Urothelium cell line (cell line): ENCODE measurements at regions not wholly inside any gene's neighbourhood (a gene's known extent, or its start where the extent isn't known, plus 50 kb on each side); places are given as distances from the start of the nearest gene placed in this dataset.
A peak's percentile ranks its signal among the peaks of the same experiment; 100 is the strongest.

Experiments
- DNase-seq: peaks from one replicate; pipeline ENCODE4 v3.0.0; 2011; ENCODE audit warnings: low spot score, mixed read lengths
- FAIRE-seq: peaks from 2 replicates; lab custom pipeline; 2011; peaks lifted over from hg19 to GRCh38; lab: Jason Lieb, UNC

DNA sequence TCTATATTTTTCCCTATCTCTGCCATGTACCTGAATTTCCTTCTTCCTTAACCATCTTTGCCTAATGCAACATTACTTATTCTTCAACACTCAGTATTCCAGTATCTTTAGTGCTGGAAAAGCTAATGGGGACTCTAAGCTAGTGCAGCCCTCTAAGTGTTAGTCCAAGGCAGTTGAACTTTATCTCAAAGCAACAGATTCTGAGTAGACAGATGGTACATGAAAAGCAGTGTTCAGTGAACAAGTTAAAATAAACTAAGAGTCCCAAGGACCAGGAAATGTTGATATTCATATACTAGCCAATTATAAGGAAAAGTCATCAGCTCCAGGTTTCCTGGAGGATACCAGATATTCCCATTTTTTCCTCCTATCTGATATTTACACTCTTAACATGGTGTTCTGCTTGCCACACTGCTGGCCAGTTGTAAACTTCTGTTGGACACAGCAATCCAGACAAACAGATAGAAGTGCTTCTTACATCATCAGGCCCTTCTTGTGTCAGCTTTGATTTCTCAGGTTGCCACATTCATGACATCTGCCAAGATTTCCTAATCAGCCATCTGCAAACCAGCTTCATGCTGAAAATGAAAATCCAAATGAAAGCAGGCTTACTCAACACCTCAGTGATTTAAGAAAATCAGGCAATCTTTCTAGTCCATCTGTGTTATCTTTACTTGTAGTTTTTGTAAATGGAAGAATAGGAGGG, 255.9 kb upstream of the POU2AF2 start:
- DNase-seq, result no peak
- FAIRE-seq, result peak; percentile 44

DNA sequence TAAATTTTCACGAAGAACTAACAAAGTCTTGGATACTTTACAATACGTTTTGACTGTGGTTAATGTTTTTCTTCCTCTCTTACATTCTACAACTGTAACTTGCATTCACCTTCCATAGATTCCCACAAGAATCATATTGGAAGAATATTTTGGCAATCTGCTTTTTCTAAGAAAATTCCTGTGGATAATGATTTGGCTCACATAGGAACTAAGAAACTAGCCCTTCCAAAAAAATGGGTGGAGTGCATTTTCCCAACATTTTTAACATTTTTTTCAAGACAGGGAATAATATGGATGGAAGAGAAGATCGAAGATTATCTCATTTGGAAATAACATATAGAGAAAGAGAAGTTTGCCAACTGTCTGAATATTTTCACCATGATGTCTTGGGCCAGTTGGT, 256.9 kb upstream of the POU2AF2 start:
- no peak for FAIRE-seq

GRCh38 chr11:110986016-110986415, 259.5 kb upstream of the POU2AF2 start:
- DNase-seq, result no peak
- FAIRE-seq, result no peak

More for the DNA sequence above, 256.9 kb upstream of the POU2AF2 start:
- DNase-seq, result no peak

GRCh38 chr11:110985547-110985946, 260.0 kb upstream of the POU2AF2 start:
- DNase-seq (no peak), FAIRE-seq (no peak)

DNA sequence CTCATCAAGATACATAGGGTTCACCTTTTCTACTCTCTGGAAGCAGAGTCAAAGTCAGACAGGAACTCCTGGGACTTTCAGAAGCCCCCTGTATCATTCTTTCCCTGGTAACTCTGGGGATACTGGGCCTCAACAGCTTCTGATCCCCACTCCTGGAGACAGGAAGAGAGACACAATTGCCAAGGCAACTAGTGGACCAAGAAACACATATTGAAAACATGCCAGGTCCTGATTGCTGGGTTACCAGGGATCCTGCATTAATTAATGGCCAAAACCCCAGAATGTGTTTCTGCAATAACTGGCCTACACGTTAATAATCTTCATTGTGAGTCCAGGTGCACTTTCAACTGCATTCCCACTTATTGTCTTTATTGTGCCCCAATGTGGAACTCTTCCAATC, 260.8 kb upstream of the POU2AF2 start:
- DNase-seq (no peak), FAIRE-seq (no peak)

GRCh38 chr11:110984147-110984546, 261.4 kb upstream of the POU2AF2 start:
- FAIRE-seq (no peak), DNase-seq (peak; percentile 67)

DNA sequence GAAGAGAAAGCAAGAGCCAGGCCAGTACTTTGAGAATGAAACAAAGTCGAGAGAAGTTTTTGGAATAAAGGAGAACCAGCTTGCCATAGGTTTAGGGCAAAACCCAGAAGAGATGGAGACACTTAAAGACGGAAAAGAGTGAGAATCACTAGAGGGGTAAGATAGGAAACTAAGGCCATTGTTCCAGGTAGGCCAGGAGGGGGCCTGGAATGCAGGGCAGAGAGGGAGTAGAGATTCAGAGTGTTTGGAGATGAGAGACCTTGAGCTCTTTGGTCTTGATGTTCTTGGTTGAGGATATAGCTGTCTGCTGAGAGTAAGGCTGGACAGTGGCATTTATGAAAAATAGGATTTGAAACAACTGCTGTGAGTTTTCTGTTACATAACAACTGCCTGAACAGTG, 263.3 kb upstream of the POU2AF2 start:
- no peak for DNase-seq
- no peak for FAIRE-seq

DNA sequence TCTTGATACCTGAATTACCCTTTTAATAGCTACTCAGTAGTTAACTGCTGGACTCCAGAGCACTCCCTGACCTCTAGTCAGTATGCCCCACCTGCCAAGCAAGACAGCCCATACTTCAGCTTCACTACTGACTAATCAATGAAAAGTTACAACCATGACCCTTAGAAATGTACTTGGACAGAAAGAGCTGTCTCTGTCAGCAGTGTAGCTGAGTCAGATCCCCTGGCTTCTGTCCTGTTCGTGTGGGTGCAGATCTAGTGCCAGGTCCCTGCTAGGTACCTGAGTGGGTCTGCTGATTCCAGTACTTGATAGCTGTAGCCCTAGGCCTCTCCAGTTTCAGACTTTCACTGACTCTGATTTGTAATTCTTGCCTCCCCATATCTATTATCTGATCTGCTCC, 265.8 kb upstream of the POU2AF2 start:
- FAIRE-seq (no peak), DNase-seq (no peak)

DNA sequence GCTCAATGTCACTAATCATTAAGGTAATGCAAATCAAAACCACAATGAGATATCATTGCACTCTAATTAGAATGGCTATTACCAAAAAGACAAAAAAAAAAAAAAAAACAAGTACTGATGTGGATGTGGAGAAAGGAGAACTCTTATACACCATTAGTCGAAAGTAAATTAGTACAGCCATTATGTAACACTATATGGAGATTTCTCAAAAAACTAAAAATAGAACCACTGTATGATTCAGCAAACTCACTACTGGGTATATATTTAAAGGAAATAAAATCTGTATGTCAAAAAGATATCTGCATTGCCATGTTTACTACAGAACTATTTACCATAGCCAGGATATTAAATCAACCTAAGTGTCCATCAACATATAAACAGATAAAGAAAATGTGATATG, 265.4 kb upstream of the ARHGAP20 start:
- no peak for FAIRE-seq
- no peak for DNase-seq

- DNase-seq (no peak), FAIRE-seq (no peak)
Observed at GRCh38 chr11:110974731-110975130, 262.5 kb upstream of the ARHGAP20 start.

DNA sequence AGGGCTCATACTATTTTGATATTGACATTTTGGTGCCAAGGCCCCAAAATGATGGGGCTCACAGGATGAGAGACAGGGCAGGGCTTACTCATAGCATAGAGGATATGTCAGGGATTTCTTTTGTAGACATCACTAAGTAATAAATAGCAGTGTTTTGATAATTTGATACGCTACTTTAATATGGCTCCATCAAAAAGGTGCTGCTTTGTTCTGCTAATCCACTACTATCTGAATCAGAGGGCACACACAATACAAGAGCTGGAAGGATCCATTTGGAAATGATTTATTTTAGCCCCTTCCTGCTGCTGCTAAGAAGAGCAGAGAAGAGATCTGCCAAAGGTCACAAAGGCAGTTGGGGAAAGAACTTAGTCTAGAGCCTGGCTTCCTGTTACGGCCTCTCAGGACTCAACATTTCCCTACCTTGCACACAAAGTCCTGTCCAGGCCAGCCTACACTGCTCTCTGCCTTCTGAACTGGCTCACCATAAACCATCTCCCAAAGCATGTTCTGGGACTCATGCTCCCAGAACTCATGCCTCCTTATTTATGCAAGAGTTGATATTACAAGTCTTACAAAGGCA, 261.3 kb upstream of the ARHGAP20 start:
- no peak for FAIRE-seq
- DNase-seq, result no peak

GRCh38 chr11:110972640-110973039, 260.4 kb upstream of the ARHGAP20 start:
- DNase-seq (no peak), FAIRE-seq (no peak)

DNA sequence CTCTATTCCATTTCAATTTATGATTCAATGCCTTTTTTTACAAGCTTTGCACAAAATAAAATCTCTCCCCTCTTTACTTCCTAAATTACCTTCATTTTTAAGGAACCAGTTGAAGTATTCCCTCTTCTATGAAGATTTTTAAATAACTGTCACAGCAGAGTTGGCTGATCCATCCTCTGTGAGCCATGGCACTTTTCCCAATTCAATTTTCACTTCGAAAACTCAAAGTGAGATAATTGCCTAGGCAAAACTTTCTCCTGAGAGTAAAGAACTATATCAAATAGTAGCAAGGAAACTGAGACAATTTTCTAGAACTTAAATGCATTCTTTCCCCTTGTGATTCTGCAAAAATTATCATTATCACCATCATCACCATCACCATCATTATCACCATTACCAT, 259.9 kb upstream of the ARHGAP20 start:
- no peak for FAIRE-seq
- DNase-seq, result no peak

DNA sequence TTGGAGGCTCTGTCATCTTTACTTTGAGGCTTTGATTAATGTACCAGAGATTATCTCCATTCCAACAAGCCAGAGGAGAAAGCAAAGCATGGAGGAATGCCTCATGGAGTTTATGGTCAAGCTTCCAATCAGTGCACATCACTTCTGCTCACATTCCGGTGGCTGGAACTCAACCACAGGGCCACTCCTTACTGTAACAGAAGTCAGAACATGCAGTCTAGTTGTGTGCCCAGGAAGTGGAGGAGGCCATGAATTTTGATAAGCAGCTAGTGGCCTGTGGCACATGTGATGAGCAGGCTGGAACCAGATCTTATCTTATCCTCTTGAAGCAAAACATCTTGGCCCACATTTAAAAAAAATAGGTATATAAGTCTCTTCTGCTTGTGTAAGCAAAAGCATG, 258.9 kb upstream of the ARHGAP20 start:
- peak; percentile 40 for DNase-seq
- FAIRE-seq, result peak; percentile 79

DNA sequence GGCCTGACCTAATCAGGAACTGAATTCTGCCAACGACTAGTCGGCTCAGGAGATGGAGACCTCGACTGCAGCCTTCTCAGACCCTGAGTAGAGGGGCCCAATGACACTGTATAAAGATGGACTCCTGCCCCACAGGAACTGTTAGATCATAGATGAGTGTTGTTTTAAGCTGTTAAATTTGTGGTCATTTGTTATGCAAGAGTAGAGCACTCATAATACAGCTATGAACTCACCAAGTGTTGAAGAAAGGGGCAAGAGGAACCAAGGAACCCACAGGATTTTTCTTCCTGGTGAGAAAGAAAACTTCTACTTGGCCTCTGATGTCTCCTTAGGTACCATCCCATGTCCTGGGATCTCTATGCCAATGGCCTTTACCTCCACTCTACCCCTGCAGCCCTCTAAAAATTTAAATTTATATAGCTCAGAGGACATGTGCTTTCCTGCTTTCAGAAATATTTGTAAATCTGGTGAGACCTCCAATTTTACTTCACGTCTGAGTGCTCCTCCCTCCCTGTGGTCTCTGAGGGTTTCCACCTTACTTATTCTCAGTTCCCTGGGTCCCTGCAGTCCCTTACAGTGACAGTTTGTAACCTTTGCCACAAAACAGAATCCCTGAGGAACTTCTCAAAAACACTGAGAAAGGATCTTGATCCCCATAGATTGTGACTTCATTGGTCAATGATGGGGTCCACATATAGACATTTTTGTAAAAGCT, 256.3 kb upstream of the ARHGAP20 start:
- DNase-seq, result no peak
- FAIRE-seq, result no peak

DNA sequence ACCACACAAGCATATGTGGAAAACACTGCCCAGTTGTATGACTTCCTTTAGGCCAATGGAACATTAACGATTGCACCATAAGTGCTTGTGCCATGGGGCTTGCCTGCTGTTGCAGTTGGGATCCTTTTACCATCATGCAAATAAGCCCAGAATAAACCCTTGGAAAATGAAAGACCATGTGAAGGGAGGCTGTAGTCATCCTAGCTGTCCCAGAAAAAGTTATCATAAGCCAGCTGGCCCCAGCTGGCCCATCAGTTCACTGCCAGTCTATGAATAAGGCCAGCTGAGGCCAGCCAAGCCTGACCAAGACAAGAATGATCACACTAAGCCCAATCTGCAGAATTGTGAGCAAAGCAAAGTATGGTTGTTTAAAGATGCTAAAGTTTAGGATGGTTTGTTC, 253.9 kb upstream of the ARHGAP20 start:
- no peak for DNase-seq
- no peak for FAIRE-seq

DNA sequence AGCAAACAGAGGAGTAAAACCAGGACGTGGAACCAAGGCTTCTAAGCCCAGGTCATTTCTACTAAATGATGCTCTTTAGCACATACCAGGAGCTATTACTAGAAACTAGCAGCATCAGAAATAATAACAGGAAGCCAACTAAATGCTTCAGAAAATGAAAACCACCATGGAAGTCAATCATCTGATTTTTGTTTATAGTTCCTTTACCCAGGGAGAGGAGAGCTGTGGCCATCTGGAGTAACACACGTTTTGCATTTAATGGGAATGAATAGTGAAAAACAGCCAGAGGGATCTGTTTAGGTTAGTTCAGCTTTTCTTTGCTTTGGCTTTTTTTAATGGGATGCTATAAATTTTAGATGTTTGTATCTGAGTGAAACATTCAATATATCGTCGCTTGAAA, 250.7 kb upstream of the ARHGAP20 start:
- FAIRE-seq, result no peak

DNA sequence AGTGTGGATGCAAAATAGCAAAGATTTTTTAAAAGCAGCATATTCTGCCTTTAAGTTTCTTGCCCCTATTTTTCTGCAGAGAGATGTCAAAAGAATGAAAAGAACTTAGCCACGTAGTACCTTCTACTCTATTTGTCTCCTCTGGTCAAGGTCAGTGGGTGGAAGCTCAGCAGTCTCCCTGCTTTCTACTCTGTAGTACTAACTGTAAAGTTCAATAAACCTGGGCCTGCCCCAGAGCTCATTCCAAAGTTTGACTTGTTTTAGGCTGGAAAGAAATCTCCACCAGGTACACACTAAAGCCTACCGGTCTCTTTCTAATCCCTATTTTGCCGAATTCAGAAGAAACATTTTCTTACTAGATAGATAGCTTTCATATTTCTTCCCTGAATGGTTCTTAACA, 247.9 kb upstream of the ARHGAP20 start:
- DNase-seq, result no peak
- FAIRE-seq, result no peak

More for the DNA sequence above, 250.7 kb upstream of the ARHGAP20 start:
- no peak for DNase-seq

DNA sequence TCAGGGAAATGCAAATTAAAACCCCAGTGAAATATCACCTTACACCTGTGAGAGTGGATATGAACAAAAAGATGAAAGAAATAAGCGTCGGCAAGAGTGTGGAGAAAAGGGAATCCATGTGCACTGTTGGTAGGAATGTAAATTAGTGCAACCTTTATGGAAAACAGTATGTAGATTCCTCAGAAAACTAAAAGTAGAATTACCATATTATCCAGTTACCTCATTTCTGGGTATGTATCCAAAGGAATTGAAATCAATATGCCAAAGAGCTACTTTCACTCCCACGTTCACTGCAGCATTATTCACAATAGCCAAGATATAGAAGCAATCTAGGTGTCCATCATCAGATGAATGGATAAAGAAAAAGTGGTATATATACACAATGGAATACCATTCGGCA, 246.0 kb upstream of the ARHGAP20 start:
- no peak for FAIRE-seq

GRCh38 chr11:110955776-110956175, 243.5 kb upstream of the ARHGAP20 start:
- no peak for FAIRE-seq
- no peak for DNase-seq

More for the DNA sequence above, 246.0 kb upstream of the ARHGAP20 start:
- DNase-seq, result no peak

GRCh38 chr11:110951950-110952503, 239.8 kb upstream of the ARHGAP20 start:
- FAIRE-seq (no peak), DNase-seq (no peak)
